H9 (cell line): ENCODE measurements at regions not wholly inside any gene's neighbourhood (a gene's known extent, or its start where the extent isn't known, plus 50 kb on each side); places are given as distances from the start of the nearest gene placed in this dataset.
"Not testable (repeated sequence)": the region's sequence is repeated elsewhere in the genome, so short reads cannot be mapped to it uniquely, and the experiment has no call there.

ENCODE experiments used
- DNase-seq: peaks from one replicate; pipeline ENCODE4 v3.0.0-alpha.2; 2017
- H2AFZ ChIP-seq: one replicate; pipeline ENCODE4 v1.6.1; 2013; ENCODE audit warnings: mild to moderate bottlenecking, low read length, control low read depth, moderate library complexity
- H2AK5ac ChIP-seq: 2 replicates; pipeline ENCODE4 v1.6.1; 2013; ENCODE audit warnings: low read length, control low read depth, mixed read lengths; ENCODE audit not compliant: insufficient read length
- H2BK120ac ChIP-seq: one replicate; pipeline ENCODE4 v1.6.1; 2013; ENCODE audit warnings: low read depth, mild to moderate bottlenecking, low read length, control low read depth, inconsistent platforms; ENCODE audit not compliant: poor library complexity, severe bottlenecking
- H2BK12ac ChIP-seq: 2 replicates; pipeline ENCODE4 v1.6.1; 2013; ENCODE audit warnings: low read length, control low read depth, mixed read lengths, low read depth; ENCODE audit not compliant: insufficient read length
- H2BK15ac ChIP-seq: 2 replicates; pipeline ENCODE4 v1.6.1; 2013; ENCODE audit warnings: low read depth, low read length, control low read depth
- H2BK20ac ChIP-seq: one replicate; pipeline ENCODE4 v1.6.1; 2013; ENCODE audit warnings: low read depth, mild to moderate bottlenecking, low read length, control low read depth, inconsistent platforms; ENCODE audit not compliant: poor library complexity, severe bottlenecking
- H2BK5ac ChIP-seq: 2 replicates; pipeline ENCODE4 v1.6.1; 2013; ENCODE audit warnings: low read length, control low read depth, mixed read lengths; ENCODE audit not compliant: insufficient read length
- H3K14ac ChIP-seq: 2 replicates; pipeline ENCODE4 v1.6.1; 2013; ENCODE audit warnings: low read length, control low read depth; ENCODE audit not compliant: insufficient read depth
- H3K18ac ChIP-seq: 2 replicates; pipeline ENCODE4 v1.6.1; 2013; ENCODE audit warnings: low read depth, mild to moderate bottlenecking, mixed read lengths, low read length, control low read depth; ENCODE audit not compliant: insufficient read length
- H3K23ac ChIP-seq: 2 replicates; pipeline ENCODE4 v1.6.1; 2013; ENCODE audit warnings: low read length, control low read depth, mixed read lengths, low read depth; ENCODE audit not compliant: insufficient read length
- H3K23me2 ChIP-seq: 2 replicates; pipeline ENCODE4 v1.6.1; 2013; ENCODE audit warnings: low read depth, mild to moderate bottlenecking, mixed read lengths, low read length, control low read depth; ENCODE audit not compliant: insufficient read length, poor library complexity, severe bottlenecking
- H3K27ac ChIP-seq: 2 replicates; pipeline ENCODE4 v1.5.1; 2013; ENCODE audit warnings: low read length, control low read depth, mixed read lengths, low read depth; ENCODE audit not compliant: insufficient read length
- H3K27me3 ChIP-seq: 2 replicates; pipeline ENCODE4 v1.6.1; 2013; ENCODE audit warnings: low read length, control low read depth, inconsistent platforms; ENCODE audit not compliant: insufficient read depth
- H3K4ac ChIP-seq: 2 replicates; pipeline ENCODE4 v1.6.1; 2013; ENCODE audit warnings: low read depth, mild to moderate bottlenecking, control low read depth, inconsistent platforms, low read length, moderate library complexity
- H3K4me1 ChIP-seq: 2 replicates; pipeline ENCODE4 v1.6.1; 2013; ENCODE audit warnings: low read length, control low read depth, inconsistent platforms; ENCODE audit not compliant: insufficient read depth
- H3K4me2 ChIP-seq: 2 replicates; pipeline ENCODE4 v1.6.1; 2013; ENCODE audit warnings: low read length, control low read depth, mixed read lengths; ENCODE audit not compliant: insufficient read length, insufficient read depth
- H3K56ac ChIP-seq: 2 replicates; pipeline ENCODE4 v1.6.1; 2013; ENCODE audit warnings: low read depth, mild to moderate bottlenecking, mixed read lengths, low read length, control low read depth; ENCODE audit not compliant: insufficient read length
- H3K79me1 ChIP-seq: 2 replicates; pipeline ENCODE4 v1.6.1; 2013; ENCODE audit warnings: low read depth, mild to moderate bottlenecking, moderate library complexity, low read length, control low read depth, inconsistent platforms; ENCODE audit not compliant: insufficient read depth, poor library complexity, severe bottlenecking
- H3K79me2 ChIP-seq: 2 replicates; pipeline ENCODE4 v1.6.1; 2013; ENCODE audit warnings: low read length, control low read depth, inconsistent platforms; ENCODE audit not compliant: insufficient read depth
- H3K9ac ChIP-seq: 2 replicates; pipeline ENCODE4 v1.6.1; 2013; ENCODE audit warnings: low read length, control low read depth, mixed read lengths; ENCODE audit not compliant: insufficient read length; ENCODE audit errors: extremely low read depth
- H3K9me3 ChIP-seq: one replicate; pipeline ENCODE4 v1.6.1; 2013; ENCODE audit warnings: low read depth, low read length, inconsistent platforms; ENCODE audit not compliant: control insufficient read depth
- H3T11ph ChIP-seq: one replicate; pipeline ENCODE4 v1.6.1; 2013; ENCODE audit warnings: mild to moderate bottlenecking, low read length, control low read depth, inconsistent platforms
- H4K20me1 ChIP-seq: one replicate; pipeline ENCODE4 v1.6.1; 2013; ENCODE audit not compliant: control insufficient read depth, insufficient read length, insufficient read depth
- H4K5ac ChIP-seq: 2 replicates; pipeline ENCODE4 v1.6.1; 2013; ENCODE audit warnings: low read depth, mild to moderate bottlenecking, mixed read lengths, low read length, control low read depth; ENCODE audit not compliant: insufficient read length
- H4K8ac ChIP-seq: replicated peaks from 2 replicates; pipeline ENCODE4 v1.6.1; 2013; ENCODE audit warnings: low read length, control low read depth, mixed read lengths, low read depth; ENCODE audit not compliant: insufficient read length
- H4K91ac ChIP-seq: 2 replicates; pipeline ENCODE4 v1.6.1; 2013; ENCODE audit warnings: low read depth, mild to moderate bottlenecking, moderate library complexity, mixed read lengths, low read length, control low read depth; ENCODE audit not compliant: insufficient read length
- H3K27ac Mint-ChIP-seq, 3 experiments: 2 replicates in 2 of 3; 3 replicates in 1 of 3; pipeline ENCODE4 v1.8.0; 2020 to 2021; ENCODE audit warnings: mixed read lengths in 3 of 3, mild to moderate bottlenecking in 1 of 3, moderate library complexity in 1 of 3
- H3K27me3 Mint-ChIP-seq: 2 replicates; pipeline ENCODE4 v1.8.0; 2021; ENCODE audit warnings: low read depth, mild to moderate bottlenecking, moderate library complexity, mixed read lengths
- H3K36me3 Mint-ChIP-seq, 3 experiments: 2 replicates in 2 of 3; 3 replicates in 1 of 3; pipeline ENCODE4 v1.8.0; 2020 to 2021; ENCODE audit warnings: low read depth in 3 of 3, mixed read lengths in 3 of 3; ENCODE audit not compliant: insufficient read depth in 1 of 3
- H3K4me1 Mint-ChIP-seq, 2 experiments: 2 replicates each; pipeline ENCODE4 v1.8.0; 2020; ENCODE audit warnings: mixed read lengths in 2 of 2
- H3K4me3 Mint-ChIP-seq, 2 experiments: 2 replicates in 1 of 2; 3 replicates in 1 of 2; pipeline ENCODE4 v1.8.0; 2020 to 2021; ENCODE audit warnings: mild to moderate bottlenecking in 2 of 2, mixed read lengths in 2 of 2, moderate library complexity in 1 of 2
- H3K9me3 Mint-ChIP-seq, 2 experiments: 2 replicates in 1 of 2; 3 replicates in 1 of 2; pipeline ENCODE4 v1.8.0; 2020; ENCODE audit warnings: mild to moderate bottlenecking in 2 of 2, mixed read lengths in 2 of 2, moderate library complexity in 1 of 2
- WGBS: extraction: QIAGEN DNeasy Blood & Tissue Kit; methylation state at CpG from one replicate; pipeline ENCODE4 v1.1.7; 2013; ENCODE audit warnings: missing lambda C conversion rate, low lambda C conversion rate, mixed read lengths; ENCODE audit not compliant: insufficient read length; ENCODE audit errors: extremely low coverage; 5-methylcytosine and 5-hydroxymethylcytosine counted together

GRCh38 chr9:41040705-41041342 is 87.7 kb downstream of the FOXD4L6 start:
- not testable (repeated sequence) for H3K23me2 ChIP-seq, H3T11ph ChIP-seq, H3K4me1 Mint-ChIP-seq, H3K14ac ChIP-seq, H3K9me3 ChIP-seq, H3K79me2 ChIP-seq, H3K9ac ChIP-seq, H3K4me1 ChIP-seq, H2AK5ac ChIP-seq, H3K27me3 ChIP-seq, H4K8ac ChIP-seq, H2BK20ac ChIP-seq, H3K4me3 Mint-ChIP-seq, H3K36me3 Mint-ChIP-seq, H2BK15ac ChIP-seq, H4K20me1 ChIP-seq, H4K91ac ChIP-seq, H3K27ac ChIP-seq, H2BK120ac ChIP-seq, H4K5ac ChIP-seq, H3K4ac ChIP-seq, H3K56ac ChIP-seq, H2BK5ac ChIP-seq, H3K18ac ChIP-seq, H2BK12ac ChIP-seq, DNase-seq, H3K79me1 ChIP-seq, H3K4me2 ChIP-seq, H3K27ac Mint-ChIP-seq, H3K23ac ChIP-seq, H2AFZ ChIP-seq
- Mint-ChIP-seq H3K9me3 (peaks cover 41 to 43% of the 10 kb centered on the region in 2 experiments), H3K27me3 (peaks cover 52% of the 10 kb centered on the region)

- H3K56ac ChIP-seq, H3K4me2 ChIP-seq, H3K9ac ChIP-seq, H3K4ac ChIP-seq, H3K4me1 ChIP-seq, H2BK12ac ChIP-seq, H2AK5ac ChIP-seq, H2AFZ ChIP-seq, H3K36me3 Mint-ChIP-seq, H3K27me3 ChIP-seq, H3K27ac ChIP-seq, H2BK20ac ChIP-seq, H3K14ac ChIP-seq, H3K79me1 ChIP-seq, H3K4me3 Mint-ChIP-seq, H4K8ac ChIP-seq, H3K18ac ChIP-seq, H4K20me1 ChIP-seq, H3T11ph ChIP-seq, H3K4me1 Mint-ChIP-seq, H3K23me2 ChIP-seq, H3K79me2 ChIP-seq, H3K9me3 ChIP-seq, H3K27ac Mint-ChIP-seq, H2BK5ac ChIP-seq, H2BK120ac ChIP-seq, H4K5ac ChIP-seq, H4K91ac ChIP-seq, H3K23ac ChIP-seq, H2BK15ac ChIP-seq, DNase-seq: not testable (repeated sequence)
- Mint-ChIP-seq H3K27me3 (peaks cover 25% of the 10 kb centered on the region), H3K9me3 (peaks cover 15 to 17% of the 10 kb centered on the region in 2 experiments)
- no CpG with 5 or more reads among the region's 1 CpG for WGBS
Measured at GRCh38 chr9:41035276-41035675, 93.2 kb downstream of the FOXD4L6 start.
